HepG2 (cell line): ENCODE measurements at regions not wholly inside any gene's neighbourhood (a gene's known extent, or its start where the extent isn't known, plus 50 kb on each side); places are given as distances from the start of the nearest gene placed in this dataset.

Experiments used
- ATAC-seq: fragments of 200-7000 bp; cut with Tn5 transposase; 3 replicates; pipeline ENCODE4 v1.9.1; 2020; ENCODE audit warnings: mild to moderate bottlenecking, moderate library complexity
- BruUV-seq: library from RNA; stranded (reverse); fragments of 400-500 nt; replicated peaks from 2 replicates; lab custom pipeline; 2021; lab: Mats Ljungman, UMichigan
- CTCF ChIA-PET: fragments of 300-600 bp; formaldehyde crosslinking; extraction: SDS; loops from one replicate; lab custom pipeline; 2021; ENCODE audit warnings: low total read pairs, inconsistent platforms, low intra/inter-chr PET ratio; lab: Yijun Ruan, JAX
- POLR2A ChIA-PET: fragments of 350-600 bp; sonication (Branson Sonifier 250); formaldehyde crosslinking; loops from one replicate; lab custom pipeline; 2020; ENCODE audit warnings: antibody characterized with exemption, inconsistent platforms; lab: Yijun Ruan, JAX
- DNase-seq: peaks from one replicate; pipeline ENCODE4 v3.0.0-alpha.2; 2015; ENCODE audit warnings: low spot score
- FAIRE-seq: peaks from 3 replicates; lab custom pipeline; 2011; peaks lifted over from hg19 to GRCh38; lab: Jason Lieb, UNC
- H2AFZ ChIP-seq: one replicate; pipeline ENCODE4 v1.6.1; 2011; ENCODE audit warnings: low read length, inconsistent platforms
- H3K27ac ChIP-seq: fragments of 300-600 bp; 3 replicates; pipeline ENCODE4 v1.8.0; 2011; ENCODE audit warnings: mixed run types, mild to moderate bottlenecking, mixed read lengths, low read length, inconsistent platforms; ENCODE audit not compliant: insufficient read depth; ENCODE audit errors: extremely low read length
- H3K27me3 ChIP-seq, 2 experiments: fragments of 200-600 bp in 1 of 2; 2 replicates in 1 of 2; 3 replicates in 1 of 2; pipeline versions ENCODE4 v1.6.0 to v1.8.0; 2011; ENCODE audit warnings: low read length in 2 of 2, mild to moderate bottlenecking in 2 of 2, moderate library complexity in 2 of 2, inconsistent platforms in 1 of 2; ENCODE audit not compliant: insufficient read depth in 2 of 2, control insufficient read depth in 1 of 2
- H3K36me3 ChIP-seq, 2 experiments: fragments of 200-600 bp in 1 of 2; replicated peaks in 1 of 2; 2 replicates in 1 of 2; 3 replicates in 1 of 2; pipeline versions ENCODE4 v1.5.1 to v1.8.0; 2011; ENCODE audit warnings: low read length in 2 of 2, inconsistent platforms in 1 of 2; ENCODE audit not compliant: insufficient read depth in 2 of 2, control insufficient read depth in 1 of 2
- H3K4me1 ChIP-seq: 2 replicates; pipeline ENCODE4 v1.5.1; 2012; ENCODE audit warnings: low read length, inconsistent platforms; ENCODE audit not compliant: insufficient read depth
- H3K4me2 ChIP-seq: 2 replicates; pipeline ENCODE4 v1.6.0; 2011; ENCODE audit warnings: low read depth, low read length, inconsistent platforms
- H3K4me3 ChIP-seq, 3 experiments: fragments of 200-600 bp in 1 of 3; sonication (generic), shearing (Covaris generic) in 1 of 3; replicated peaks in 1 of 3; 2 replicates each; pipeline ENCODE4 v1.5.1; 2011 to 2016; ENCODE audit warnings: low read length in 3 of 3, inconsistent platforms in 2 of 3, low read depth in 2 of 3, mild to moderate bottlenecking in 2 of 3, control low read depth in 1 of 3, mixed read lengths in 1 of 3; ENCODE audit not compliant: insufficient read depth in 1 of 3
- H3K79me2 ChIP-seq: one replicate; pipeline ENCODE4 v1.6.1; 2011; ENCODE audit warnings: low read length, inconsistent platforms; ENCODE audit not compliant: insufficient read depth
- H3K9ac ChIP-seq: 2 replicates; pipeline ENCODE4 v1.6.0; 2011; ENCODE audit warnings: mild to moderate bottlenecking, low read depth, low read length, inconsistent platforms; ENCODE audit not compliant: insufficient read depth
- H3K9me3 ChIP-seq: 2 replicates; pipeline ENCODE4 v1.5.1; 2012; ENCODE audit warnings: mild to moderate bottlenecking, low read length
- H4K20me1 ChIP-seq: 2 replicates; pipeline ENCODE4 v1.6.0; 2011; ENCODE audit warnings: inconsistent platforms, mild to moderate bottlenecking, low read length, moderate library complexity; ENCODE audit not compliant: insufficient read depth
- ATF4 ChIP-seq, 2 experiments: fragments of 450-650 bp in 1 of 2; sonication (generic) in 1 of 2; formaldehyde crosslinking; IDR thresholded peaks; 2 replicates each; pipeline versions ENCODE4 v1.5.0 to v1.8.0; 2020 to 2022; ENCODE audit warnings: mild to moderate bottlenecking in 1 of 2, missing genetic modification reagents in 1 of 2
- GMEB1 ChIP-seq: sonication (generic); formaldehyde crosslinking; IDR thresholded peaks from 2 replicates; pipeline ENCODE4 v1.5.1; 2020; ENCODE audit warnings: missing genetic modification reagents, mild to moderate bottlenecking, borderline replicate concordance
- MTF1 ChIP-seq: sonication (generic); formaldehyde crosslinking; IDR thresholded peaks from 2 replicates; pipeline ENCODE4 v1.5.0; 2020; ENCODE audit warnings: missing genetic modification reagents
- PRDM15 ChIP-seq: sonication (generic); formaldehyde crosslinking; IDR thresholded peaks from 2 replicates; pipeline ENCODE4 v1.4.0; 2020; ENCODE audit warnings: missing genetic modification reagents
- SCMH1 ChIP-seq: sonication (generic); formaldehyde crosslinking; IDR thresholded peaks from 2 replicates; pipeline ENCODE4 v1.9.0; 2021; ENCODE audit warnings: missing genetic modification reagents, mild to moderate bottlenecking, borderline replicate concordance
- ZBTB3 ChIP-seq: sonication (generic); formaldehyde crosslinking; IDR thresholded peaks from 2 replicates; pipeline ENCODE4 v1.4.0; 2020; ENCODE audit warnings: low read depth, mild to moderate bottlenecking, moderate library complexity, missing genetic modification reagents, borderline replicate concordance
- WGBS: methylation state at CpG from one replicate; pipeline ENCODE4 v1.1.6; 2017; ENCODE audit warnings: low lambda C conversion rate; 5-methylcytosine and 5-hydroxymethylcytosine counted together
- in situ Hi-C: cut with HindIII; loops from 2 replicates; pipeline ENCODE4 v1.10.0; 2017; ENCODE audit warnings: low pct_unique_long_range_greater_than_20kb; ENCODE audit not compliant: extremely low pct_ligation_motif_present
- intact Hi-C: fragments of 100-400 bp; cut with micrococcal nuclease; formaldehyde crosslinking; loops from one replicate; pipeline ENCODE4 v1.10.0; 2022; ENCODE audit not compliant: unreplicated experiment

- no peak for FAIRE-seq
- no TSS peak for BruUV-seq
- H3K9ac ChIP-seq: no peak overlapping the region
- H3K4me2 ChIP-seq: no peak overlapping the region
- no peaks in the 10 kb centered on the region for H3K27me3 ChIP-seq
- no peaks in the 10 kb centered on the region for H3K9me3 ChIP-seq
- POLR2A ChIA-PET: no interaction called here
- H3K4me1 ChIP-seq: no peaks in the 10 kb centered on the region
- no peak for ATAC-seq
- in situ Hi-C loops: no loop called here
- H3K4me3 ChIP-seq: no peak overlapping the region
- no peak overlapping the region for H2AFZ ChIP-seq
- H3K79me2 ChIP-seq: no peaks in the 10 kb centered on the region
- H4K20me1 ChIP-seq: no peaks in the 10 kb centered on the region
- no peaks in the 10 kb centered on the region for H3K36me3 ChIP-seq
- CTCF ChIA-PET: no interaction called here
- DNase-seq: no peak
- WGBS: 23% methylated on average over 3 of the region's 3 CpGs
- no peak overlapping the region for H3K27ac ChIP-seq
- no peak for TF ChIP-seq MTF1 (CRISPR knock-in tag)
- no peak for TF ChIP-seq PRDM15
- no peak for TF ChIP-seq SCMH1 (CRISPR knock-in tag)
- TF ChIP-seq ATF4 (CRISPR knock-in tag; IDR thresholded peaks at IDR 0.05): no peak
- TF ChIP-seq ZBTB3 (CRISPR knock-in tag): no peak
- TF ChIP-seq GMEB1: no peak
- intact Hi-C loops: no loop called here
Observed at GRCh38 chr3:130801473-130801872, 54.8 kb upstream of the PIK3R4 start.
